Breast epithelium (tissue), 3 donors: ENCODE measurements at regions not wholly inside any gene's neighbourhood (a gene's known extent, or its start where the extent isn't known, plus 50 kb on each side); places are given as distances from the start of the nearest gene placed in this dataset.

Source experiments
- CTCF ChIP-seq, 3 donors: fragments of 450-650 bp; IDR thresholded peaks; one replicate each; pipeline ENCODE4 v1.5.1; 2016 to 2017; ENCODE audit warnings: antibody characterized with exemption in 3 of 3, mild to moderate bottlenecking in 3 of 3, moderate library complexity in 3 of 3
- POLR2A ChIP-seq: fragments of 450-650 bp; IDR thresholded peaks from one replicate; pipeline ENCODE4 v1.6.1; 2016; ENCODE audit warnings: antibody characterized with exemption, mild to moderate bottlenecking, moderate library complexity

GRCh38 chr11:38530226-38530625 is 1932.2 kb upstream of the RAG2 start:
- TF ChIP-seq CTCF (IDR thresholded peaks at IDR 0.05) (no peak), POLR2A (no peak)
